ENCODE measurements at regions not wholly inside any gene's neighbourhood (a gene's known extent, or its start where the extent isn't known, plus 50 kb on each side); places are given as distances from the start of the nearest gene placed in this dataset.

GRCh38 chr9:82332018-82332773, 343.6 kb downstream of the SPATA31D1 start:
- DNase-seq: no peak

- DNase-seq: no peak
Measured at GRCh38 chr9:82332774-82333152, 344.2 kb downstream of the SPATA31D1 start.

GRCh38 chr9:82333671-82334070, 345.1 kb downstream of the SPATA31D1 start:
- DNase-seq: no peak

GRCh38 chr9:82334286-82334685, 345.7 kb downstream of the SPATA31D1 start:
- no peak for DNase-seq

GRCh38 chr9:82337351-82337750, 348.8 kb downstream of the SPATA31D1 start:
- no peak for DNase-seq

- DNase-seq: no peak
Measured at GRCh38 chr9:82342046-82342445, 353.5 kb downstream of the SPATA31D1 start.

GRCh38 chr9:82346040-82346439, 357.5 kb downstream of the SPATA31D1 start:
- no peak for DNase-seq

GRCh38 chr9:82353631-82354278, 365.2 kb downstream of the SPATA31D1 start:
- no peak for DNase-seq

- no peak for DNase-seq
Measured at GRCh38 chr9:82354279-82354659, 365.7 kb downstream of the SPATA31D1 start.

GRCh38 chr9:82356131-82356530, 367.6 kb downstream of the SPATA31D1 start:
- no peak for DNase-seq

- DNase-seq: no peak
Measured at GRCh38 chr9:82356871-82357270, 368.3 kb downstream of the SPATA31D1 start.

- DNase-seq: no peak
Measured at GRCh38 chr9:82363198-82363597, 374.6 kb downstream of the SPATA31D1 start.

GRCh38 chr9:82363682-82364081, 375.1 kb downstream of the SPATA31D1 start:
- no peak for DNase-seq

- DNase-seq: no peak
Measured at GRCh38 chr9:82367016-82367415, 378.4 kb downstream of the SPATA31D1 start.

GRCh38 chr9:82367929-82368328, 379.4 kb downstream of the SPATA31D1 start:
- DNase-seq: no peak

GRCh38 chr9:82369251-82369945, 380.8 kb downstream of the SPATA31D1 start:
- DNase-seq: no peak

GRCh38 chr9:82375041-82375440, 386.5 kb downstream of the SPATA31D1 start:
- DNase-seq: no peak

GRCh38 chr9:82376677-82377232, 388.2 kb downstream of the SPATA31D1 start:
- DNase-seq: no peak

- DNase-seq: no peak
Measured at GRCh38 chr9:82382887-82383616, 394.5 kb downstream of the SPATA31D1 start.

GRCh38 chr9:82385633-82386032, 397.1 kb downstream of the SPATA31D1 start:
- DNase-seq: no peak

GRCh38 chr9:82397534-82397933, 409.0 kb downstream of the SPATA31D1 start:
- DNase-seq: no peak

GRCh38 chr9:82404196-82404870, 415.8 kb downstream of the SPATA31D1 start:
- DNase-seq: no peak

Measured in CD4-positive, alpha-beta T cell treated with Interferon gamma for 1 hour (primary cell).